Retinal pigment epithelial cell (primary cell): ENCODE measurements at regions not wholly inside any gene's neighbourhood (a gene's known extent, or its start where the extent isn't known, plus 50 kb on each side); places are given as distances from the start of the nearest gene placed in this dataset.

Experiments
- DNase-seq: peaks from one replicate; pipeline ENCODE4 v3.0.0-alpha.2; 2010; ENCODE audit warnings: low read depth
- H3K4me3 ChIP-seq: 2 replicates; pipeline ENCODE4 v1.5.1; 2011; ENCODE audit warnings: mild to moderate bottlenecking, low read length, control low read depth, moderate library complexity
- CTCF ChIP-seq: conservative IDR thresholded peaks from 2 replicates; pipeline ENCODE4 v1.5.1; 2011; ENCODE audit warnings: low read depth, low read length, control low read depth, inconsistent platforms

- no peak for DNase-seq
- no peak overlapping the region for H3K4me3 ChIP-seq
- TF ChIP-seq CTCF, result no peak
Observed at GRCh38 chr5:67257500-67257899, 60.9 kb upstream of the CD180 start.

GRCh38 chr5:67257077-67257476 lies 60.5 kb upstream of the CD180 start:
- no peak for TF ChIP-seq CTCF
- no peak overlapping the region for H3K4me3 ChIP-seq
- DNase-seq, result no peak

GRCh38 chr5:67255881-67256280 lies 59.3 kb upstream of the CD180 start:
- H3K4me3 ChIP-seq, result no peak overlapping the region
- DNase-seq, result no peak
- no peak for TF ChIP-seq CTCF

- H3K4me3 ChIP-seq, result no peak overlapping the region
- no peak for DNase-seq
- no peak for TF ChIP-seq CTCF
Observed at GRCh38 chr5:67253911-67254310, 57.3 kb upstream of the CD180 start.

GRCh38 chr5:67249590-67249895 lies 52.9 kb upstream of the CD180 start:
- no peak for DNase-seq
- no peak overlapping the region for H3K4me3 ChIP-seq
- no peak for TF ChIP-seq CTCF

GRCh38 chr5:67248703-67249589 lies 52.3 kb upstream of the CD180 start:
- no peak for DNase-seq
- H3K4me3 ChIP-seq, result no peak overlapping the region
- no peak for TF ChIP-seq CTCF

GRCh38 chr5:67246546-67247268 lies 50.1 kb upstream of the CD180 start:
- no peak for TF ChIP-seq CTCF
- H3K4me3 ChIP-seq, result no peak overlapping the region
- DNase-seq, result no peak
